GM12878 (cell line): ENCODE measurements at regions not wholly inside any gene's neighbourhood (a gene's known extent, or its start where the extent isn't known, plus 50 kb on each side); places are given as distances from the start of the nearest gene placed in this dataset.

Experiments
- ATAC-seq: fragments of 200-7000 bp; cut with Tn5 transposase; 3 replicates; pipeline ENCODE4 v1.9.1; 2020; ENCODE audit warnings: mild to moderate bottlenecking, moderate library complexity
- BruUV-seq: library from RNA; stranded (reverse); fragments of 400-500 nt; replicated peaks from 2 replicates; lab custom pipeline; 2021; lab: Mats Ljungman, UMichigan
- CTCF ChIA-PET: fragments of 300-600 bp; sonication (Branson Sonifier 250); formaldehyde crosslinking; extraction: SDS; loops from one replicate; lab custom pipeline; 2021; ENCODE audit warnings: inconsistent platforms; lab: Yijun Ruan, JAX
- POLR2A ChIA-PET: fragments of 350-600 bp; formaldehyde crosslinking; extraction: SDS; loops from one replicate; lab custom pipeline; 2021; ENCODE audit warnings: inconsistent platforms; lab: Charles Lee
- RAD21 ChIA-PET: fragments of 300-600 bp; sonication (Branson Sonifier 250); formaldehyde crosslinking; loops from one replicate; lab custom pipeline; 2023; ENCODE audit warnings: antibody characterized with exemption; ENCODE audit not compliant: unreplicated experiment; lab: Charles Lee
- SMC1A ChIA-PET: fragments of 300-600 bp; sonication (Branson Sonifier 250); formaldehyde crosslinking; loops from one replicate; lab custom pipeline; 2023; ENCODE audit not compliant: unreplicated experiment, uncharacterized antibody; lab: Charles Lee
- DNase-seq: peaks from one replicate; pipeline ENCODE4 v3.0.0-alpha.2; 2011; ENCODE audit warnings: low read depth, low spot score
- FAIRE-seq: peaks from 3 replicates; lab custom pipeline; 2011; peaks lifted over from hg19 to GRCh38; lab: Jason Lieb, UNC
- H2AFZ ChIP-seq: 2 replicates; pipeline ENCODE4 v1.6.0; 2011; ENCODE audit warnings: low read depth, low read length, control low read depth; ENCODE audit not compliant: control insufficient read depth
- H3K27ac ChIP-seq: 2 replicates; pipeline ENCODE4 v1.5.1; 2011; ENCODE audit warnings: control low read depth; ENCODE audit not compliant: control insufficient read depth, insufficient read depth
- H3K27me3 ChIP-seq, 2 experiments: replicated peaks in 1 of 2; 2 replicates each; pipeline versions ENCODE4 v1.6.0 to v1.6.1; 2011; ENCODE audit warnings: low read length in 1 of 2; ENCODE audit not compliant: control insufficient read depth in 2 of 2, insufficient read depth in 2 of 2
- H3K36me3 ChIP-seq, 2 experiments: 2 replicates each; pipeline ENCODE4 v1.5.1; 2011; ENCODE audit warnings: low read length in 1 of 2; ENCODE audit not compliant: control insufficient read depth in 2 of 2, insufficient read depth in 2 of 2
- H3K4me1 ChIP-seq: 2 replicates; pipeline ENCODE4 v1.6.1; 2011; ENCODE audit warnings: mild to moderate bottlenecking, low read length, moderate library complexity, mixed read lengths; ENCODE audit not compliant: control insufficient read depth, insufficient read depth
- H3K4me2 ChIP-seq: 2 replicates; pipeline ENCODE4 v1.6.0; 2011; ENCODE audit warnings: control low read depth; ENCODE audit not compliant: control insufficient read depth, insufficient read depth
- H3K4me3 ChIP-seq: fragments of 200-600 bp; sonication (generic); 2 replicates; pipeline ENCODE4 v1.5.1; 2016
- H3K79me2 ChIP-seq: 2 replicates; pipeline ENCODE4 v1.6.0; 2011; ENCODE audit warnings: low read length; ENCODE audit not compliant: control insufficient read depth, insufficient read depth
- H3K9ac ChIP-seq: 2 replicates; pipeline ENCODE4 v1.8.0; 2011; ENCODE audit warnings: low read length, control low read depth, mixed read lengths; ENCODE audit not compliant: control insufficient read depth, insufficient read depth
- H3K9me3 ChIP-seq: replicated peaks from 3 replicates; pipeline ENCODE4 v1.5.1; 2011; ENCODE audit warnings: mild to moderate bottlenecking, low read length; ENCODE audit not compliant: control insufficient read depth, insufficient read depth
- H4K20me1 ChIP-seq: 2 replicates; pipeline ENCODE4 v1.6.0; 2011; ENCODE audit not compliant: control insufficient read depth, insufficient read depth
- EED ChIP-seq: sonication (generic); IDR thresholded peaks from 2 replicates; pipeline ENCODE4 v1.6.1; 2016; ENCODE audit warnings: antibody characterized with exemption, low read depth
- EGR1 ChIP-seq, 2 experiments: IDR thresholded peaks; 1 replicate in 1 of 2; 2 replicates in 1 of 2; pipeline ENCODE4 v1.6.1; 2011 to 2012; ENCODE audit warnings: low read depth in 2 of 2, low read length in 2 of 2, borderline replicate concordance in 1 of 2, mild to moderate bottlenecking in 1 of 2, moderate library complexity in 1 of 2
- MEF2A ChIP-seq: IDR thresholded peaks from 2 replicates; pipeline ENCODE4 v1.6.1; 2011; ENCODE audit warnings: low read depth, mild to moderate bottlenecking, low read length, moderate library complexity; ENCODE audit not compliant: insufficient read depth
- NFYB ChIP-seq: IDR thresholded peaks from 2 replicates; pipeline ENCODE4 v1.6.1; 2011; ENCODE audit warnings: low read depth, mild to moderate bottlenecking, low read length, improper control_type of control experiment, moderate library complexity; ENCODE audit not compliant: insufficient read depth
- RAD21 ChIP-seq: IDR thresholded peaks from 2 replicates; pipeline ENCODE4 v1.6.1; 2011; ENCODE audit warnings: mild to moderate bottlenecking, low read depth, low read length, moderate library complexity; ENCODE audit not compliant: insufficient read depth
- in situ Hi-C: fragments of 300-500 bp; cut with MboI; formaldehyde crosslinking; loops from 9 replicates; pipeline ENCODE4 v1.14.3; 2018; ENCODE audit warnings: mixed read lengths
- intact Hi-C: fragments of 100-400 bp; cut with micrococcal nuclease; formaldehyde crosslinking; loops from one replicate; pipeline ENCODE4 v1.14.2; 2022; ENCODE audit not compliant: unreplicated experiment
- TF ChIP-seq, protein P1 (sequence below): IDR thresholded peaks from 2 replicates; pipeline ENCODE4 v1.6.1; 2012; ENCODE audit warnings: low read length, inconsistent platforms
- TF ChIP-seq, protein P2 (sequence below): IDR thresholded peaks from 2 replicates; pipeline ENCODE4 v1.6.1; 2011; ENCODE audit warnings: borderline replicate concordance, low read depth, mild to moderate bottlenecking, moderate library complexity, low read length; ENCODE audit not compliant: insufficient read depth, poor library complexity, severe bottlenecking
- TF ChIP-seq, protein P3 (sequence below): fragments of 450-650 bp; IDR thresholded peaks from 2 replicates; pipeline ENCODE4 v1.6.1; 2017; ENCODE audit warnings: antibody characterized with exemption, mild to moderate bottlenecking, moderate library complexity

DNA sequence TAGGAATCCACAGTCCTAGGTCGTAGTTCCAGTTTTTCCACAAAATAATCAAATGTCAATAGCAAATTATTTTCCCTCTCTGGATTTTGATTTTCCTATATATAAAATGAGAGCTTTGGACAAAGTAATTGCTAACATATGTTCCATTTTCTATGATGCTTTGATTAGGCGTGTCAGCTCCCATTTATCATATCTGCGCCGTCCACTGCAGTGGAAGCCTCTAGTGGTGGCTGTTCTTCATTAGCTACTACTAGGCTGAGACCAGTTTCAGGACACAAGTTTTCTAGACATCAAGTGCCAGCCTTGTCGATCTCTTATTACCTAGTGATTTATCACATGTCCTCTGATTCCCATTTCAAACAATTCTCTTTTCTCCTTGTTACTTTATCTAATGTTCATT is 271.5 kb downstream of the TUSC7 start (continued):
- TF ChIP-seq, protein P1, sequence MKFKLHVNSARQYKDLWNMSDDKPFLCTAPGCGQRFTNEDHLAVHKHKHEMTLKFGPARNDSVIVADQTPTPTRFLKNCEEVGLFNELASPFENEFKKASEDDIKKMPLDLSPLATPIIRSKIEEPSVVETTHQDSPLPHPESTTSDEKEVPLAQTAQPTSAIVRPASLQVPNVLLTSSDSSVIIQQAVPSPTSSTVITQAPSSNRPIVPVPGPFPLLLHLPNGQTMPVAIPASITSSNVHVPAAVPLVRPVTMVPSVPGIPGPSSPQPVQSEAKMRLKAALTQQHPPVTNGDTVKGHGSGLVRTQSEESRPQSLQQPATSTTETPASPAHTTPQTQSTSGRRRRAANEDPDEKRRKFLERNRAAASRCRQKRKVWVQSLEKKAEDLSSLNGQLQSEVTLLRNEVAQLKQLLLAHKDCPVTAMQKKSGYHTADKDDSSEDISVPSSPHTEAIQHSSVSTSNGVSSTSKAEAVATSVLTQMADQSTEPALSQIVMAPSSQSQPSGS = no peak
- no peak for TF ChIP-seq NFYB

DNA sequence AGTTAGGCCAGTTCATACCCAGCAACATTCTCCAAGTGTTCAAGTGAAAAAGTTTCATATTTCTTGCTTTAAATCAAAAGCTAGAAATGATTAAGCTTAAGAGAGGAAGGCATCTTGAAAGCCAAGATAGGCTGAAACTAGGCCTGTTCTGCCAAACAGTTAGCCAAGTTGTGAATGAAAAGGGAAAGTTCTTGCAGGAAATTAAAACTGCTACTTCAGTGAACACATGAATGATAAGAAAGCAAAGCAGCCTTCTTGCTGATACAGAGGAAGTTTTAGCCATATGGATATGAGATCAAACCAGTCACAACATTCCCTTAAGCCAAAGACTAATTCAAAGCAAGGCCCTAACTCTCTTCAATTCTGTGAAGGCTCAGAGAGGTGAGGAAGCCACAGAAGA is 274.7 kb downstream of the TUSC7 start:
- ChIA-PET CTCF (no interaction called here), SMC1A (no interaction called here), RAD21 (no interaction called here)
- ATAC-seq = no peak
- Histone ChIP-seq H3K9me3 (no peaks in the 10 kb centered on the region), H3K4me2 (no peak overlapping the region), H3K36me3 (no peaks in the 10 kb centered on the region), H3K27me3 (no peaks in the 10 kb centered on the region; a peak in 1 of 4 replicates), H4K20me1 (no peaks in the 10 kb centered on the region), H3K9ac (no peak overlapping the region), H2AFZ (no peak overlapping the region)
- in situ Hi-C loops (no loop called here), intact Hi-C loops (no loop called here)
- no TSS peak for BruUV-seq
- no peak for FAIRE-seq
- no peak for TF ChIP-seq RAD21
- no peak for TF ChIP-seq MEF2A
- TF ChIP-seq, protein P2, sequence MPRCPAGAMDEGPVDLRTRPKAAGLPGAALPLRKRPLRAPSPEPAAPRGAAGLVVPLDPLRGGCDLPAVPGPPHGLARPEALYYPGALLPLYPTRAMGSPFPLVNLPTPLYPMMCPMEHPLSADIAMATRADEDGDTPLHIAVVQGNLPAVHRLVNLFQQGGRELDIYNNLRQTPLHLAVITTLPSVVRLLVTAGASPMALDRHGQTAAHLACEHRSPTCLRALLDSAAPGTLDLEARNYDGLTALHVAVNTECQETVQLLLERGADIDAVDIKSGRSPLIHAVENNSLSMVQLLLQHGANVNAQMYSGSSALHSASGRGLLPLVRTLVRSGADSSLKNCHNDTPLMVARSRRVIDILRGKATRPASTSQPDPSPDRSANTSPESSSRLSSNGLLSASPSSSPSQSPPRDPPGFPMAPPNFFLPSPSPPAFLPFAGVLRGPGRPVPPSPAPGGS = no peak
- TF ChIP-seq EGR1 (IDR thresholded peaks at IDR 0.05; ENCODE audit: borderline replicate concordance in 1 of 2, low read depth in 2 of 2, low read length in 2 of 2) = no peak
- no peak for TF ChIP-seq EED
- TF ChIP-seq, protein P3, sequence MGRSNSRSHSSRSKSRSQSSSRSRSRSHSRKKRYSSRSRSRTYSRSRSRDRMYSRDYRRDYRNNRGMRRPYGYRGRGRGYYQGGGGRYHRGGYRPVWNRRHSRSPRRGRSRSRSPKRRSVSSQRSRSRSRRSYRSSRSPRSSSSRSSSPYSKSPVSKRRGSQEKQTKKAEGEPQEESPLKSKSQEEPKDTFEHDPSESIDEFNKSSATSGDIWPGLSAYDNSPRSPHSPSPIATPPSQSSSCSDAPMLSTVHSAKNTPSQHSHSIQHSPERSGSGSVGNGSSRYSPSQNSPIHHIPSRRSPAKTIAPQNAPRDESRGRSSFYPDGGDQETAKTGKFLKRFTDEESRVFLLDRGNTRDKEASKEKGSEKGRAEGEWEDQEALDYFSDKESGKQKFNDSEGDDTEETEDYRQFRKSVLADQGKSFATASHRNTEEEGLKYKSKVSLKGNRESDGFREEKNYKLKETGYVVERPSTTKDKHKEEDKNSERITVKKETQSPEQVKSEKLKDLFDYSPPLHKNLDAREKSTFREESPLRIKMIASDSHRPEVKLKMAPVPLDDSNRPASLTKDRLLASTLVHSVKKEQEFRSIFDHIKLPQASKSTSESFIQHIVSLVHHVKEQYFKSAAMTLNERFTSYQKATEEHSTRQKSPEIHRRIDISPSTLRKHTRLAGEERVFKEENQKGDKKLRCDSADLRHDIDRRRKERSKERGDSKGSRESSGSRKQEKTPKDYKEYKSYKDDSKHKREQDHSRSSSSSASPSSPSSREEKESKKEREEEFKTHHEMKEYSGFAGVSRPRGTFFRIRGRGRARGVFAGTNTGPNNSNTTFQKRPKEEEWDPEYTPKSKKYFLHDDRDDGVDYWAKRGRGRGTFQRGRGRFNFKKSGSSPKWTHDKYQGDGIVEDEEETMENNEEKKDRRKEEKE = no peak
- TF ChIP-seq, all 136 proteins: peak for 0
- Histone ChIP-seq H3K4me3 (no peak overlapping the region), H3K4me1 (no peaks in the 10 kb centered on the region), H3K79me2 (no peaks in the 10 kb centered on the region), H3K27ac (no peak overlapping the region)
- POLR2A ChIA-PET = no interaction called here
- DNase-seq = no peak
